ENCODE measurements at regions not wholly inside any gene's neighbourhood (a gene's known extent, or its start where the extent isn't known, plus 50 kb on each side); places are given as distances from the start of the nearest gene placed in this dataset.

- H3K4me1 ChIP-seq (ENCODE audit: insufficient read depth, insufficient read length), result no peaks in the 10 kb centered on the region
- no peaks in the 10 kb centered on the region for H3K36me3 ChIP-seq (ENCODE audit: insufficient read depth, insufficient read length, low read length)
- H3K27me3 ChIP-seq (ENCODE audit: insufficient read depth, insufficient read length), result no peaks in the 10 kb centered on the region
- TF ChIP-seq ZNF274 (IDR thresholded peaks at IDR 0.05; ENCODE audit: low read depth, low read length), result no peak
- no peak for TF ChIP-seq YY1 (IDR thresholded peaks at IDR 0.05; ENCODE audit: insufficient read depth, insufficient read length)
- TF ChIP-seq SUZ12 (IDR thresholded peaks at IDR 0.05; ENCODE audit: extremely low read depth, insufficient read depth, insufficient read length), result no peak
- DNase-seq (ENCODE audit: low read depth, low spot score), result no peak
- no peak overlapping the region for H3K4me3 ChIP-seq (ENCODE audit: insufficient read length, low read depth)
- peaks cover 22% of the 10 kb centered on the region; the same call in 1 of the 2 replicates for H3K9me3 ChIP-seq (ENCODE audit: insufficient read depth, low read length)
- H3K9ac ChIP-seq (ENCODE audit: insufficient read length, low read depth), result no peak overlapping the region
These were observed 577.6 kb downstream of the MATN1 start for GRCh38 chr1:30145723-30146303.

GRCh38 chr1:30144831-30145230 lies 578.6 kb downstream of the MATN1 start:
- no peaks in the 10 kb centered on the region for H3K27me3 ChIP-seq (ENCODE audit: insufficient read depth, insufficient read length)
- no peaks in the 10 kb centered on the region for H3K4me1 ChIP-seq (ENCODE audit: insufficient read depth, insufficient read length)
- no peaks in the 10 kb centered on the region for H3K36me3 ChIP-seq (ENCODE audit: insufficient read depth, insufficient read length, low read length)
- TF ChIP-seq ZNF274 (IDR thresholded peaks at IDR 0.05; ENCODE audit: low read depth, low read length), result no peak
- no peak for TF ChIP-seq SUZ12 (IDR thresholded peaks at IDR 0.05; ENCODE audit: extremely low read depth, insufficient read depth, insufficient read length)
- no peak for TF ChIP-seq YY1 (IDR thresholded peaks at IDR 0.05; ENCODE audit: insufficient read depth, insufficient read length)
- H3K9ac ChIP-seq (ENCODE audit: insufficient read length, low read depth), result no peak overlapping the region
- DNase-seq (ENCODE audit: low read depth, low spot score), result no peak
- no peak overlapping the region for H3K4me3 ChIP-seq (ENCODE audit: insufficient read length, low read depth)
- peaks cover 29% of the 10 kb centered on the region for H3K9me3 ChIP-seq (ENCODE audit: insufficient read depth, low read length)

- TF ChIP-seq YY1 (IDR thresholded peaks at IDR 0.05; ENCODE audit: insufficient read depth, insufficient read length) (no peak), SUZ12 (IDR thresholded peaks at IDR 0.05; ENCODE audit: extremely low read depth, insufficient read depth, insufficient read length) (no peak), ZNF274 (IDR thresholded peaks at IDR 0.05; ENCODE audit: low read depth, low read length) (no peak)
- no peaks in the 10 kb centered on the region for H3K36me3 ChIP-seq (ENCODE audit: insufficient read depth, insufficient read length, low read length)
- H3K4me1 ChIP-seq (ENCODE audit: insufficient read depth, insufficient read length), result no peaks in the 10 kb centered on the region
- H3K9ac ChIP-seq (ENCODE audit: insufficient read length, low read depth), result no peak overlapping the region
- no peak overlapping the region for H3K4me3 ChIP-seq (ENCODE audit: insufficient read length, low read depth)
- peaks cover 27% of the 10 kb centered on the region for H3K9me3 ChIP-seq (ENCODE audit: insufficient read depth, low read length)
- no peaks in the 10 kb centered on the region for H3K27me3 ChIP-seq (ENCODE audit: insufficient read depth, insufficient read length)
- DNase-seq (ENCODE audit: low read depth, low spot score), result no peak
These were observed 579.9 kb downstream of the MATN1 start for GRCh38 chr1:30143517-30143916.

- H3K27me3 ChIP-seq (ENCODE audit: insufficient read depth, insufficient read length), result no peaks in the 10 kb centered on the region
- no peak for TF ChIP-seq YY1 (IDR thresholded peaks at IDR 0.05; ENCODE audit: insufficient read depth, insufficient read length)
- TF ChIP-seq ZNF274 (IDR thresholded peaks at IDR 0.05; ENCODE audit: low read depth, low read length), result no peak
- TF ChIP-seq SUZ12 (IDR thresholded peaks at IDR 0.05; ENCODE audit: extremely low read depth, insufficient read depth, insufficient read length), result no peak
- no peaks in the 10 kb centered on the region for H3K36me3 ChIP-seq (ENCODE audit: insufficient read depth, insufficient read length, low read length)
- peaks cover 32% of the 10 kb centered on the region for H3K9me3 ChIP-seq (ENCODE audit: insufficient read depth, low read length)
- H3K4me1 ChIP-seq (ENCODE audit: insufficient read depth, insufficient read length), result no peaks in the 10 kb centered on the region
- DNase-seq (ENCODE audit: low read depth, low spot score), result no peak
- no peak overlapping the region for H3K9ac ChIP-seq (ENCODE audit: insufficient read length, low read depth)
- H3K4me3 ChIP-seq (ENCODE audit: insufficient read length, low read depth), result no peak overlapping the region
These were observed 582.8 kb downstream of the MATN1 start for GRCh38 chr1:30140566-30140965.

- H3K36me3 ChIP-seq (ENCODE audit: insufficient read depth, insufficient read length, low read length), result no peaks in the 10 kb centered on the region
- no peak for TF ChIP-seq ZNF274 (IDR thresholded peaks at IDR 0.05; ENCODE audit: low read depth, low read length)
- TF ChIP-seq YY1 (IDR thresholded peaks at IDR 0.05; ENCODE audit: insufficient read depth, insufficient read length), result no peak
- TF ChIP-seq SUZ12 (IDR thresholded peaks at IDR 0.05; ENCODE audit: extremely low read depth, insufficient read depth, insufficient read length), result no peak
- H3K4me1 ChIP-seq (ENCODE audit: insufficient read depth, insufficient read length), result no peaks in the 10 kb centered on the region
- no peaks in the 10 kb centered on the region for H3K27me3 ChIP-seq (ENCODE audit: insufficient read depth, insufficient read length)
- H3K4me3 ChIP-seq (ENCODE audit: insufficient read length, low read depth), result no peak overlapping the region
- no peak overlapping the region for H3K9ac ChIP-seq (ENCODE audit: insufficient read length, low read depth)
- no peak for DNase-seq (ENCODE audit: low read depth, low spot score)
- H3K9me3 ChIP-seq (ENCODE audit: insufficient read depth, low read length), result peaks cover 32% of the 10 kb centered on the region
These were observed 584.5 kb downstream of the MATN1 start for GRCh38 chr1:30138891-30139290.

- Histone ChIP-seq H3K36me3 (ENCODE audit: insufficient read depth, insufficient read length, low read length) (no peaks in the 10 kb centered on the region), H3K9me3 (ENCODE audit: insufficient read depth, low read length) (peaks cover 18% of the 10 kb centered on the region), H3K27me3 (ENCODE audit: insufficient read depth, insufficient read length) (no peaks in the 10 kb centered on the region), H3K4me1 (ENCODE audit: insufficient read depth, insufficient read length) (no peaks in the 10 kb centered on the region), H3K9ac (ENCODE audit: insufficient read length, low read depth) (no peak overlapping the region), H3K4me3 (ENCODE audit: insufficient read length, low read depth) (no peak overlapping the region)
- no peak for DNase-seq (ENCODE audit: low read depth, low spot score)
- no peak for TF ChIP-seq YY1 (IDR thresholded peaks at IDR 0.05; ENCODE audit: insufficient read depth, insufficient read length)
- no peak for TF ChIP-seq ZNF274 (IDR thresholded peaks at IDR 0.05; ENCODE audit: low read depth, low read length)
- no peak for TF ChIP-seq SUZ12 (IDR thresholded peaks at IDR 0.05; ENCODE audit: extremely low read depth, insufficient read depth, insufficient read length)
These were observed 586.4 kb downstream of the MATN1 start for GRCh38 chr1:30137001-30137400.

- TF ChIP-seq ZNF274 (IDR thresholded peaks at IDR 0.05; ENCODE audit: low read depth, low read length), result no peak
- no peak for TF ChIP-seq YY1 (IDR thresholded peaks at IDR 0.05; ENCODE audit: insufficient read depth, insufficient read length)
- no peak for TF ChIP-seq SUZ12 (IDR thresholded peaks at IDR 0.05; ENCODE audit: extremely low read depth, insufficient read depth, insufficient read length)
- Histone ChIP-seq H3K4me1 (ENCODE audit: insufficient read depth, insufficient read length) (no peaks in the 10 kb centered on the region), H3K27me3 (ENCODE audit: insufficient read depth, insufficient read length) (no peaks in the 10 kb centered on the region), H3K9me3 (ENCODE audit: insufficient read depth, low read length) (peaks cover 16% of the 10 kb centered on the region), H3K4me3 (ENCODE audit: insufficient read length, low read depth) (no peak overlapping the region), H3K9ac (ENCODE audit: insufficient read length, low read depth) (no peak overlapping the region), H3K36me3 (ENCODE audit: insufficient read depth, insufficient read length, low read length) (no peaks in the 10 kb centered on the region)
- no peak for DNase-seq (ENCODE audit: low read depth, low spot score)
These were observed 587.7 kb downstream of the MATN1 start for GRCh38 chr1:30135698-30136097.

Data from NT2/D1 (cell line).